Body of pancreas (tissue), 4 donors: ENCODE measurements at regions not wholly inside any gene's neighbourhood (a gene's known extent, or its start where the extent isn't known, plus 50 kb on each side); places are given as distances from the start of the nearest gene placed in this dataset.

ENCODE experiments used
- ATAC-seq: fragments of 150-250 bp; one replicate; pipeline ENCODE4 v1.9.1; 2016
- DNase-seq, 4 donors: peaks; one replicate each; pipeline ENCODE4 v3.0.0-alpha.2; 2019
- H3K27ac ChIP-seq, 4 donors: fragments of 200-600 bp; sonication (generic); 1 replicate in 3 of 4; 2 replicates in 1 of 4; pipeline versions ENCODE4 v1.5.1 to v1.6.1; 2016 to 2019; ENCODE audit warnings: mild to moderate bottlenecking in 1 of 4, mixed read lengths in 1 of 4, moderate library complexity in 1 of 4
- H3K27me3 ChIP-seq, 2 donors: fragments of 200-600 bp; sonication (generic); one replicate each; pipeline ENCODE4 v1.6.0; 2016; ENCODE audit warnings: mild to moderate bottlenecking in 1 of 2
- H3K36me3 ChIP-seq, 2 donors: fragments of 200-600 bp; sonication (generic); replicated peaks in 1 of 2; 2 replicates each; pipeline ENCODE4 v1.5.1; 2016; ENCODE audit warnings: low read depth in 2 of 2; ENCODE audit not compliant: insufficient read depth in 1 of 2
- H3K4me1 ChIP-seq: fragments of 200-600 bp; sonication (generic); one replicate; pipeline ENCODE4 v1.6.0; 2016
- H3K4me3 ChIP-seq, 2 donors: fragments of 200-600 bp; sonication (generic); 1 replicate in 1 of 2; 2 replicates in 1 of 2; pipeline ENCODE4 v1.5.1; 2016 to 2019
- H3K9me3 ChIP-seq, 3 donors: fragments of 200-600 bp; sonication (generic); 1 replicate in 2 of 3; 2 replicates in 1 of 3; pipeline ENCODE4 v1.5.1; 2016
- CTCF ChIP-seq, 7 experiments: fragments of 450-650 bp in 4 of 7; fragments of 200-600 bp in 3 of 7; sonication (generic) in 3 of 7; IDR thresholded peaks; one replicate each; pipeline ENCODE4 v1.5.1; 2016 to 2019; ENCODE audit warnings: antibody characterized with exemption in 7 of 7
- POLR2A ChIP-seq, 3 donors: fragments of 450-650 bp; IDR thresholded peaks; one replicate each; pipeline ENCODE4 v1.6.1; 2016; ENCODE audit warnings: antibody characterized with exemption in 3 of 3, mild to moderate bottlenecking in 2 of 3
- WGBS, 2 donors: methylation state at CpG; one replicate each; pipeline ENCODE4 v1.1.5; 2017; 5-methylcytosine and 5-hydroxymethylcytosine counted together
- intact Hi-C: fragments of 100-400 bp; cut with DNase I; formaldehyde crosslinking; loops from one replicate; pipeline ENCODE4 v1.15.1; 2023

DNA sequence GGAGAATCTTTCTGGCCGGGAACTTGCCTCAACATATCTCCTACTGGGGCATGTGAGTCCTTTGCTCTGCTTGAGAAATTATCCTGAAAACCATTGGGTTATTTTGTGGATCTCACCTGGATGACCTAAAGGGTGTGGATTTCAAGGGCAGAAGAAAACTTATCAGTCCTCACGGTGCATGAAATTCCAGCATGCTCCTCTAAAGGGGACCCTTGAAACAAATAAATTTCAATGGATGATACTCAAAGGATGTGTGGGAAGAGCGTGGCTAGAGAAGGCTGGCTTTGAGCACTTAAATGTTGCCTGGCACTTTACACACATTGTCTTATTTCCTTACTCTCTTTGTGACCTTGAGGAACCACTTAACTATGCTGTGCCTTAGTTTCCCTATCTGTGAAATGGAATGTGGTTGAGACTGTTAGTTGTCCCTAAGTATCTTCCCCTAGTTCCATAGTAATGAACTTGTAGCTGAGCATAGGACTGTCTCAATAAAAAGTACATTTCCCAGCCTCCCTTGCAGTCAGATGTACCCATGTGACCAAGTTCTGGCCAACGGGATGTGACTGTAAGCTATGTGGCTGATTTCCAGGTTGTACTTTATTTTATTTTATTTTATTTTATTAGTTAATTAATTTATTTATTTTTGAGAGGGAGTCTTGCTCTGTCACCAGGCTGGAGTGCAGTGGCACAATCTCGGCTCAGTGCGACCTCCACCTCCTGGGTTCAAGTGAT, 81.9 kb upstream of the PTPN1 start:
- 80 to 83% methylated on average over 5 to 6 of the region's 6 CpGs for WGBS, 2 donors
- intact Hi-C loops: no loop called here
- peak overlapping the region in 1 of 4 donors; percentile 23 for H3K27ac ChIP-seq
- no peak overlapping the region for H3K4me3 ChIP-seq
- no peaks in the 10 kb centered on the region for H3K36me3 ChIP-seq
- H3K27me3 ChIP-seq: no peaks in the 10 kb centered on the region
- no peak for ATAC-seq
- TF ChIP-seq POLR2A (IDR thresholded peaks at IDR 0.05) (no peak), CTCF (IDR thresholded peaks at IDR 0.05) (no peak)
- H3K4me1 ChIP-seq: peaks cover 34% of the 10 kb centered on the region
- no peaks in the 10 kb centered on the region for H3K9me3 ChIP-seq
- DNase-seq: no peak

- H3K9me3 ChIP-seq: no peaks in the 10 kb centered on the region
- TF ChIP-seq CTCF (IDR thresholded peaks at IDR 0.05) (no peak), POLR2A (IDR thresholded peaks at IDR 0.05) (no peak)
- DNase-seq (no peak), ATAC-seq (no peak)
- no peaks in the 10 kb centered on the region for H3K36me3 ChIP-seq
- H3K27me3 ChIP-seq: no peaks in the 10 kb centered on the region
- intact Hi-C loops: no loop called here
- WGBS, 2 donors: 78 to 79% methylated on average over 5 of the region's 5 CpGs
- no peak overlapping the region for H3K4me3 ChIP-seq
- no peak overlapping the region for H3K27ac ChIP-seq
- peaks cover 26% of the 10 kb centered on the region for H3K4me1 ChIP-seq
Measured at GRCh38 chr20:50429412-50429811, 80.8 kb upstream of the PTPN1 start.

- Histone ChIP-seq H3K36me3 (no peaks in the 10 kb centered on the region), H3K9me3 (no peaks in the 10 kb centered on the region), H3K27ac (peak overlapping the region in 1 of 4 donors; percentile 11), H3K4me3 (no peak overlapping the region), H3K27me3 (no peaks in the 10 kb centered on the region), H3K4me1 (peaks cover 31% of the 10 kb centered on the region)
- ATAC-seq: no peak
- TF ChIP-seq POLR2A (IDR thresholded peaks at IDR 0.05) (no peak), CTCF (IDR thresholded peaks at IDR 0.05) (no peak)
- WGBS, 2 donors: 71 to 73% methylated on average over 1 to 9 of the region's 9 CpGs
- intact Hi-C loops: no loop called here
- DNase-seq: no peak
Measured at GRCh38 chr20:50431066-50431450, 79.1 kb upstream of the PTPN1 start.

GRCh38 chr20:50433001-50433761, 77.0 kb upstream of the PTPN1 start:
- Histone ChIP-seq H3K27me3 (no peaks in the 10 kb centered on the region), H3K27ac (no peak overlapping the region), H3K36me3 (no peaks in the 10 kb centered on the region), H3K4me3 (no peak overlapping the region), H3K4me1 (peaks cover 16% of the 10 kb centered on the region), H3K9me3 (no peaks in the 10 kb centered on the region)
- ATAC-seq (no peak), DNase-seq (no peak)
- WGBS, 2 donors: 95 to 97% methylated on average over 4 of the region's 4 CpGs
- intact Hi-C loops: no loop called here
- TF ChIP-seq CTCF (IDR thresholded peaks at IDR 0.05): no peak
- no peak for TF ChIP-seq POLR2A (IDR thresholded peaks at IDR 0.05)
